22Rv1 (cell line): ENCODE measurements at regions not wholly inside any gene's neighbourhood (a gene's known extent, or its start where the extent isn't known, plus 50 kb on each side); places are given as distances from the start of the nearest gene placed in this dataset.

Source experiments
- CTCF ChIP-seq: fragments of 450-650 bp; IDR thresholded peaks from 2 replicates; pipeline ENCODE4 v1.5.1; 2017; ENCODE audit warnings: mild to moderate bottlenecking
- ZFX ChIP-seq: fragments of 450-650 bp; IDR thresholded peaks from 2 replicates; pipeline ENCODE4 v1.6.1; 2017; ENCODE audit warnings: antibody characterized with exemption, borderline replicate concordance

DNA sequence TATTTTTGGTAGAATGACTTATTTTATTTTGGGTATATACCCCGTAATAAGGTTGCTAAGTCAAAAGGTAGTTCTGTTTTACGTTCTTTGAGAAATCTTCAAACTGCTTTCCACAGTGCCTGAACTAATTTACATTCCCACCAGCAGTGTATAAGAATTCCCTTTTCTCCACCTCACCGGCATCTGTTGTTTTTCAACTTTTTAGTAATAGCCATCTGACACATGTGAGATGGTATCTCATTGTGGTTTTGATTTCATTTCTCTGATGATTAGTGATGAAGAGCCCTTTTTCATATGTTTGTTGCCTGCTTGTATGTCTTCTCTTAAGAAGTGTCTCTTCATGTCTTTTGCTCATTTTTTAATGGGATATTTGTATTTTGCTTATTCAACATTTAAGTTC lies 215.2 kb upstream of the TFPI start:
- TF ChIP-seq CTCF, result no peak
- no peak for TF ChIP-seq ZFX
